ENCODE measurements at regions not wholly inside any gene's neighbourhood (a gene's known extent, or its start where the extent isn't known, plus 50 kb on each side); places are given as distances from the start of the nearest gene placed in this dataset.
"Not testable (repeated sequence)": the region's sequence is repeated elsewhere in the genome, so short reads cannot be mapped to it uniquely, and the experiment has no call there.

GRCh38 chr13:28575200-28575599, 80.3 kb upstream of the FLT1 start:
- DNase-seq (ENCODE audit: extremely low read depth in 1 of 11, low read depth in 9 of 11, low spot score in 4 of 11): no peak

- no peak for DNase-seq (ENCODE audit: extremely low read depth in 1 of 11, low read depth in 9 of 11, low spot score in 4 of 11)
Measured at GRCh38 chr13:28574617-28575142, 79.8 kb upstream of the FLT1 start.

GRCh38 chr13:28573595-28574373, 78.9 kb upstream of the FLT1 start:
- no peak for DNase-seq (ENCODE audit: extremely low read depth in 1 of 11, low read depth in 9 of 11, low spot score in 4 of 11)

GRCh38 chr13:28572871-28573270, 77.9 kb upstream of the FLT1 start:
- no peak for DNase-seq (ENCODE audit: extremely low read depth in 1 of 11, low read depth in 9 of 11, low spot score in 4 of 11)

GRCh38 chr13:28570356-28570755, 75.4 kb upstream of the FLT1 start:
- not testable (repeated sequence) for DNase-seq (ENCODE audit: extremely low read depth in 1 of 11, low read depth in 9 of 11, low spot score in 4 of 11)

- no peak for DNase-seq (ENCODE audit: extremely low read depth in 1 of 11, low read depth in 9 of 11, low spot score in 4 of 11)
Measured at GRCh38 chr13:28569886-28570285, 75.0 kb upstream of the FLT1 start.

- DNase-seq (ENCODE audit: extremely low read depth in 1 of 11, low read depth in 9 of 11, low spot score in 4 of 11): peak in 3 of 11 donors; percentile 45 to 69 (median 64)
Measured at GRCh38 chr13:28568286-28568685, 73.4 kb upstream of the FLT1 start.

- no peak for DNase-seq (ENCODE audit: extremely low read depth in 1 of 11, low read depth in 9 of 11, low spot score in 4 of 11)
Measured at GRCh38 chr13:28566891-28567290, 72.0 kb upstream of the FLT1 start.

- no peak for DNase-seq (ENCODE audit: extremely low read depth in 1 of 11, low read depth in 9 of 11, low spot score in 4 of 11)
Measured at GRCh38 chr13:28566283-28566682, 71.4 kb upstream of the FLT1 start.

- DNase-seq (ENCODE audit: extremely low read depth in 1 of 11, low read depth in 9 of 11, low spot score in 4 of 11): peak in 1 of 11 donors; percentile 46
Measured at GRCh38 chr13:28564030-28564429, 69.1 kb upstream of the FLT1 start.

GRCh38 chr13:28563609-28564008, 68.7 kb upstream of the FLT1 start:
- DNase-seq (ENCODE audit: extremely low read depth in 1 of 11, low read depth in 9 of 11, low spot score in 4 of 11): no peak

- DNase-seq (ENCODE audit: extremely low read depth in 1 of 11, low read depth in 9 of 11, low spot score in 4 of 11): no peak
Measured at GRCh38 chr13:28560612-28561011, 65.7 kb upstream of the FLT1 start.

- DNase-seq (ENCODE audit: extremely low read depth in 1 of 11, low read depth in 9 of 11, low spot score in 4 of 11): no peak
Measured at GRCh38 chr13:28559636-28560259, 64.8 kb upstream of the FLT1 start.

GRCh38 chr13:28558567-28558966, 63.6 kb upstream of the FLT1 start:
- DNase-seq (ENCODE audit: extremely low read depth in 1 of 11, low read depth in 9 of 11, low spot score in 4 of 11): no peak

GRCh38 chr13:28557725-28558520, 63.0 kb upstream of the FLT1 start:
- DNase-seq (ENCODE audit: extremely low read depth in 1 of 11, low read depth in 9 of 11, low spot score in 4 of 11): no peak

- DNase-seq (ENCODE audit: extremely low read depth in 1 of 11, low read depth in 9 of 11, low spot score in 4 of 11): no peak
Measured at GRCh38 chr13:28555096-28555495, 60.2 kb upstream of the FLT1 start.

GRCh38 chr13:28553971-28554370, 59.0 kb upstream of the FLT1 start:
- no peak for DNase-seq (ENCODE audit: extremely low read depth in 1 of 11, low read depth in 9 of 11, low spot score in 4 of 11)

- no peak for DNase-seq (ENCODE audit: extremely low read depth in 1 of 11, low read depth in 9 of 11, low spot score in 4 of 11)
Measured at GRCh38 chr13:28552288-28552687, 57.4 kb upstream of the FLT1 start.

GRCh38 chr13:28551498-28551895, 56.6 kb upstream of the FLT1 start:
- no peak for DNase-seq (ENCODE audit: extremely low read depth in 1 of 11, low read depth in 9 of 11, low spot score in 4 of 11)

Measured in renal cortex interstitium (tissue), 11 donors.